Muscle of arm (tissue), 1 donor: ENCODE measurements at regions not wholly inside any gene's neighbourhood (a gene's known extent, or its start where the extent isn't known, plus 50 kb on each side); places are given as distances from the start of the nearest gene placed in this dataset.
"Not testable (repeated sequence)": the region's sequence is repeated elsewhere in the genome, so short reads cannot be mapped to it uniquely, and the experiment has no call there.

ENCODE experiments used
- DNase-seq: peaks from one replicate; pipeline ENCODE4 v3.0.0-alpha.2; 2013

DNA sequence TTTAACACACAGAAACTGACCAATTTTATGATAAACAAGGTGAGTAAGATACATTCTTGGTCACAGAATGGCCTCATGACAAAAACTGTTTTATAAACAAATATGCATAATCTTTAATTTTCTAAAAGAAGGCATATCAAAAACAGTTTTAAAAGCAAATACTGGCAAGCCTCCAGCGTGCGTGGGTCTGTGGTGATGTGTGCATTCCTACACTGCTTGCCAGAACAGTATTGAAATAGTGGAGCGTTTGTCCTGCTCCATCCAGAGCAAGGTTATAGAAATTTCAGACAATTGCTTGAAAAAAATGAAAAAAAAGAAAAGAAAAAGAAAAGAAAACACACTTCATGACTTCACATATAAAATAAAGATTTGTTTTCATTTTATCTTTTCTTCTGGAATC lies 140.9 kb downstream of the MZT1 start:
- no peak for DNase-seq

DNA sequence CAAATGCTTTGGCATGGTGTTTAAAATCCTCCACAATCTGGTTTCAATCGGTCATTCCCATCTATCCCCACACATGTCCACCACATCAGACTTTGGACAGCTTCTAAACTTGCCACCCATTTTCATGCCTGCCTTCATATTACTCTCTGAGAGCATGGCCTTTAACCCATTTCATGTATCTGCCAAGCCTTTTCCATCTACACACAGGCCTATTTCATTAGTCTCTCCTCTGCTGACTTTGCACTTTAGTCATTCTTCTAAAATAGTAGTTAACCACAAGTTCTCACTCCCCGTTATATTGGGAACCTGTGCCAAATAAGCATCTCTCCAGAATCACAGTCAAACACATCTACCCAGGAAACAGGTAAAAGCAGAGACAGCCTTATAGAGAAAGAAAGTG lies 142.2 kb downstream of the MZT1 start:
- no peak for DNase-seq

DNA sequence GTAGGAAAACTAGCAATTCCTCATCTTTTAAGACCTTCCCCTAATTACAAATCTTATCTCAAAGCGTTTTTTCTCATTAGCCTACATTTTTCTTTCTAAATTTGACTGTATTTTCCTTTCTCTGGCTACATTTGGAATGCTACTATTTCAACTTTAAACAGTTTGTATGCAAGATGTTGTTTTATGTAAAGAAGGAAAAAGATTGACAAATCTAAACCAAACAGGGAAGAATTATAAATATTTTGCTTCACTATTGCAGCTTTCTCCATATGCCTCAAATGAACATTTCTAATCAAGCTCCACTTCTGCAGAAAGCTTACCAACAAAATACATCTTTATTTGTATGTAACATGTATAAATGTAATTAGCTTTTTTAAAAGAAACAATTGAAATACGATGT lies 156.2 kb downstream of the MZT1 start:
- no peak for DNase-seq

DNA sequence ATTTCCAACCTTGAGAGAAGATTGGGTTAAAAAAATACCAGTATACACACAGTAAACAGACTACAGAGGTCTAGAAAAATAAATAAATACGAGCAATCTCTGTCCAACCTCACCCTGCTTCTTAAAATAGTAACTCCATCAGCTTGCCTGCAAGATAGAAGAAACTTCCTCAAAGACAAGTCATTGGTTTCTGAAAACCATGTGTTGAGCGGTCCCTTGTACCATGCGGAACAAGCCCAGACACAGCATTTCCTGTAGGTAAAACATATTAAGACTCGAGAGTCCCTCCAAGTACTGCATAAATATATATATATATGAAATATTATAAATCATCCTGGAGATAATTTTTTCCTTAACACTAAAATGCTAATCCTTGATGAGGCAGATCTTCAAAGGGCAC lies 157.4 kb downstream of the MZT1 start:
- no peak for DNase-seq

DNA sequence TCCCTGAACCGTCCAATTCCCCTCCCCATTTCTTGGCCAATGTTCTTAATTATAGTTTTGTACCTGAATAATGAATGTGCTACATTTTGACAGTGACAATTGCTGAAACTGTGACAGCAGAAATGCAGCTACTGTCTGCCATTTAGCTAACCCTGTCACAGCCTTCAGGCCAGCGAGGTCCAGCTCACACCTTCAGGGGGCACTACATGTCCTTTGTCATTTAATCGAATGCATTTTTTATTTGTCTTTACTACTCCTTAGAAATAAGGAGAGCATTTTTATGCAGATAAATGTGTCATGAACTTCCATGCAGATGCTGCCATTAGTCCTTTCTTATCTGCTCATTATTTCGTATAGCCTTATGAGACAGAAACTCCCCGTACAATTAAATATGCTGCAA lies 159.9 kb downstream of the MZT1 start:
- no peak for DNase-seq

DNA sequence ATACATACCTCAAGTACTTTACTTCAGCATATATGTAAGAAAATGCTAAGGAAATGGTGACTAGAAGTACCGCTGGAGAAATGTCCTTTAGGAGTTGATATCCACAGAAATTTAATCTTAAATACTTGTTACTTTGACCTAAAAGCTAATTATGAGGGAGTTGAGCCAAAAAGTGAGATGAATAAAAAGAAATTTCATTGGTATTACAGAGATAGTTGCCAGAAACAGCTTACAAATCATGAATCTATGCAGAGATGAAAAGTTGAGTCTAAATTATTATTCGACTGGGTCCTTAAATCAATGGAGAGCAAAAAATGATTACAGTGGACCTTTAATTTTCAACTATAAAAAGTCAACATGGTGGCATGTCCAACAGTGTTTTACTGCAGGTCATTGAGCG lies 160.9 kb downstream of the MZT1 start:
- DNase-seq, result no peak

DNA sequence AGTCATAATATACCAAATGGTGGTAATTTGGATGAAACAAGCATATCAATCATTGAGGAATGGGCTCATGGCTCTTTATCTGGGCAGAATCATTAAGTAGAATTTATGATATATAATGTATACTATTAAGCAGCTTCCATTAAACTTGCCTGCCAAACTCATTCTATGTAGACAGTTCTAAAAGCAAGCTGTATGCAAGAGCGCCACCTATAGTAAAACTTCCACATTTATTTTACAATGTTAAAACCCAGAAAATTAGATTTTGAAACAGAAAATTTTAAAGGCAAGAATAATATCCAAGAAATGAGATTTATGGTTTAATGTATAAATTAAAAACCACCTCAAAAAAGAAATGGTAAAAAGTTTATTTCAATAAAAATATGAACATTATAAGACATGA lies 161.5 kb downstream of the MZT1 start:
- DNase-seq, result peak; percentile 22

DNA sequence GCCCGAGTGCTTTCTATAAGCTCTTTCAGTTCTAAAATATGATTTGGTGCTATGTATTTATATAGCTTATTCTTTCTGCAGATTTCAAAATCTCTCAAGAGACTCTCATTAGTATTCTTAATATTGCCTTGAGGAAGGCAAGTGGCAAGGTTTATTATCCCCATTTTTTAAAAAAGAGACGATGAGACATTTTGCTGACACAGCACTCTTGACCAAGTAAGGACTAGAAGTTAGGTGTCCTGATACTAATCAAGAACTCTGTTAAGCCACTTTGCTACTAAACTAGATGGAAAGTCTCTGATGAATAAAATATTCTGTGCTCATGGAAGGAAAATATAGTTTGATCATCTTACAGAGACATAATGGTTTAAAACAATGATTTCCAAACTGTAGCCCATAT lies 164.7 kb downstream of the MZT1 start:
- DNase-seq, result no peak

DNA sequence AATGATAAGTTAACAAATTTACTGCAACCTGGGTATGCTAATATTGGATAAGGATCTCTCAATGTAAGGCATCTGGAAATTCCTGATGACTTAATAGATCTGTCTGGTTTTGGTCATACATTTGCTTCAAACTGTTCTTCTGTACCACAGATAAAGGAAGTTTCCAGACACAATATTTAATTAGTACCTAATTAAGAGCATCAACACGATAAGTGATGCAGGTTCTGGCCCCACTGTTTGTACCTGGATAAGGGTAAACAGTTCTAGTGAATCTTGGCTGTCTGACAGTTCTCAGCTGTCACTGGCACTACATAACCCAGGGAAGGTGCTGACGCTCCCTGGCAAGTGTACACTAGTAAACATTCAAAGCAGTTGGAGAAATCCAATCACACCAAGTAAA lies 165.6 kb downstream of the MZT1 start:
- no peak for DNase-seq

- no peak for DNase-seq
These were observed 167.7 kb downstream of the MZT1 start for GRCh38 chr13:72559716-72560115.

DNA sequence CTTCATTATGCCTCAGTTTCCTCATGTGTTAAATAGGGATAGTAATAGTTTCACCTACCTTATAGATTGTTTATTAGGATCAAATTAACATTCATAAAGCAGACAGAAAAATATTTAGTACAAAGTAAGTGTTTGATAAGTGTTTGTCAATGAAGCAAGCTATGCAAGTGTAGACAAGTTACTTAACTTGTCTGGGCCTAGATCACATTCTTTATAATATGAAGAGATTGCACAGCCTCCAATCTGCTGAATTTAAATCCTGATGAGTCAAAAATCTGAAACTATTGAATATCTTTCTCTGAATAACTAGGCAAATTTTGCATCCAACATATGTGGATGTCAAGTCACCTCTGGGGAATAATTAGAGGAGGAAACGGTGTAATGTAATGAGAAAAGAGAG lies 170.5 kb downstream of the MZT1 start:
- DNase-seq, result no peak

DNA sequence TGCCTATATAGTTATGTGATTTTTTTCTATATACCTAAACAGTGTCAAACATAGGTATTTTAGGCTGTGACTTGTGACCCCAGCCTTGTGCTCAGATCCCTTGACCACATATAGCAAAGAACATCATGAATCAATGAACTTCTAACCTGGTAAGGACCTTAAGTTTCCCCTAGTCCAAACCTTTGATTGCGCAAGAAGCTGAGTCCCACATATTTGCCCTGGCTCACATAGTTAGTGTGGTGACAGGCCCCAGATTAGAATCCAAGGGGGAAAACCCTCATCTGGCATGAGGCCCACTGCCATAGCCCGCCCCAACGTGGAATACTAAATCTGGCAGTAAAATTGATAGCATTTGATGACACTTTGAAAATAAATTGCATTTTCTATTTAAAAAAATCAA lies 171.8 kb downstream of the MZT1 start:
- no peak for DNase-seq

DNA sequence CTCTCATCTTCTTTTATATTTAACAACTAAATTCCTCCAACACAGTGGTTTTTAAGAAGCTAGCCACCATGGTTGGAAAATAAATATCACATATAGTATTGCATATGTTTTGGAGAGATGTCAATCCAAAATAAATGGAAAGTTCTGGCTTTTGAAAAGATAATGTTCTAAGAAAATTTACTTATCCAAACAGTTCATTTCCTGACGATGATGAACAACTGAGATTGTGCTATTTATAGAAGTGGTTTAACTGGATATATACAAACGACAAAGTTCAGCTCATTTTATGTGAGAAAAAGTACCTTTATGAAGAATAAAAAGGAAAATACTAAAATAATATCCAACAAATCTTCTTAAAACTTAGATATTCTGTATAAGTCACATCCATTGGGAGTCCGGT lies 174.7 kb downstream of the MZT1 start:
- DNase-seq, result no peak

- DNase-seq, result not testable (repeated sequence)
These were observed 181.5 kb downstream of the MZT1 start for GRCh38 chr13:72545895-72546294.

DNA sequence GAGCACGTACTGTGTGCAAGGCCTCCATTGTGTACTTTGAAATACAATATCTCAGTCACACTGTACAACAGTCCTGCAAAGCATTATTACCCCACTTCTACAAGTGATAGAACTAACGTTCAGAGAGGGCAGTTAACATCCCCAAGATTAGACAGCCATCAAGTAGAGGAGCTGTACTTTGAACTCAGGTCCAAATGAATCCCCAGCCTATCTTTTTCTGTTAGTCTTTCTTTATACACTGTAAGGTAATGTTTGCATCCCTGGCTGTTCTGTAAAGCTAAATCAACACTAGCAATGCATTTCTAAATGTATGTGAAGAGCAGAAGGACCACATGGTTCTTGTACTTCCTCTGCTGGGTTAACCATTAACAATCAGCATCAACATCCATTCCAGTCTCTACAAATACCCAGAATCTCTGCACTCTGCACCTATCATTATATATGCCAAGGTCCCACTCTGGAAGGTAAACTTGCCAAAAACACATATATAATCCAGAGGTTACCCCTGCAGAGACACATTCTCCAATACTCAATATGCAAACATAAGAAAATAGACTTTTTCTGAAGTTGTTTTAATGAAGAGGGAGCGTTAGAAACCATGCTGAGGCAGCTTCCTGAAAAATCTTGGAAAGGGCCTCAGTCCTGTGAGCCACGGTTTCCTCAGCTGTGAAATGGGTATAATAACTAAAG lies 182.3 kb downstream of the MZT1 start:
- no peak for DNase-seq

GRCh38 chr13:72544042-72544441 lies 183.4 kb downstream of the MZT1 start:
- DNase-seq, result no peak

- no peak for DNase-seq
These were observed 185.2 kb downstream of the MZT1 start for GRCh38 chr13:72542241-72542640.

DNA sequence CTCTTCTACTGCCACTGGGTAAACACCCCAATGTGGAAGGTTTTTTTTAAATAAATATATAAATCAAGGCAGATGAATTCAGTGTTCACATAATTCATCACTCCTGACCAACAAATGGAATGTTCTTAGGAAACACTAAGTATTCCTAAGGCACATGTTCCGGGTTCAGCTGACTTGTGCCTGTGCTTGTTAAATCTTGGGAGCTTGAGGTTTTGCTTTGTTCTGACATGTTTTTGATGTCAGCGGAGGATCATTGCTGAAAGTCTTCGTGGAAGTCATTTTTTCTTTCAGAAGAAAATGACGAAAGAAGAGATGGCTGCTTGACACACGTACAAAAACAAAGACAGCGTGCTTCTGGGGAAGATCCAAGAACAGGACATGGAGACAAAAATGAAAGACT lies 185.8 kb downstream of the MZT1 start:
- no peak for DNase-seq

GRCh38 chr13:72540881-72541280 lies 186.5 kb downstream of the MZT1 start:
- DNase-seq, result no peak

DNA sequence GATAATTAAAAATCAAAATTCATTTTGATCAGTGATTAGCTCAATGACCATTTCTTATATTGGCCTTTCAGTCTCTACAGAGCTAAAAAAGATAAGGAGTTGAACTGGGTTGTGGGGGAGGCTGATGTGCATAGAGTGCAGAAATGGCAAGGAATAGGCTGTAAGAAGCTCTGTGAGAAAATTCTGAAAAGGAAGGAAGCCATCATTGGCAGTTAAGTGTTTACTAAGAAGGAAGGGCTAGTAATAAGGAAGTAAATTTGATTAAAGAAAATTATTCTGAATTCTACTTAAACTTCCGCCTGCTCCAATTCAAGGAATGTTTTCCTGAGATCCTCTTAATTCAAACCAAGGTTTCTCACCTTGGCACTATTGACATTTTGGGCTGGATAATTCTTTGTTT lies 187.5 kb downstream of the MZT1 start:
- DNase-seq, result no peak

GRCh38 chr13:72537782-72538181 lies 189.6 kb downstream of the MZT1 start:
- DNase-seq, result no peak

GRCh38 chr13:72537395-72537780 lies 190.0 kb downstream of the MZT1 start:
- peak; percentile 11 for DNase-seq

GRCh38 chr13:72536714-72537394 lies 190.6 kb downstream of the MZT1 start:
- DNase-seq, result peak; percentile 13
